Activated T-helper 17 cell treated with anti-CD3 and anti-CD28 coated beads, Interleukin-2, amount 50 U/mL, for 72 hours (primary cell): ENCODE measurements at regions not wholly inside any gene's neighbourhood (a gene's known extent, or its start where the extent isn't known, plus 50 kb on each side); places are given as distances from the start of the nearest gene placed in this dataset.

Experiments
- ATAC-seq: fragments of 150-1000 bp; cut with Tn5 transposase; replicated peaks from 2 replicates; pipeline ENCODE4 v1.10.0; 2021; ENCODE audit warnings: mild to moderate bottlenecking, moderate library complexity
- H3K27ac Mint-ChIP-seq: one replicate; pipeline ENCODE4 v1.8.0; 2022; ENCODE audit warnings: mixed read lengths
- H3K27me3 Mint-ChIP-seq: one replicate; pipeline ENCODE4 v1.8.0; 2022; ENCODE audit warnings: mixed read lengths
- H3K36me3 Mint-ChIP-seq: one replicate; pipeline ENCODE4 v1.8.0; 2022; ENCODE audit warnings: low read depth, mild to moderate bottlenecking, mixed read lengths
- H3K4me1 Mint-ChIP-seq: one replicate; pipeline ENCODE4 v1.8.0; 2022; ENCODE audit warnings: mixed read lengths
- H3K4me3 Mint-ChIP-seq: one replicate; pipeline ENCODE4 v1.8.0; 2022; ENCODE audit warnings: mild to moderate bottlenecking, mixed read lengths
- H3K9me3 Mint-ChIP-seq: one replicate; pipeline ENCODE4 v1.8.0; 2022; ENCODE audit warnings: mixed read lengths

DNA sequence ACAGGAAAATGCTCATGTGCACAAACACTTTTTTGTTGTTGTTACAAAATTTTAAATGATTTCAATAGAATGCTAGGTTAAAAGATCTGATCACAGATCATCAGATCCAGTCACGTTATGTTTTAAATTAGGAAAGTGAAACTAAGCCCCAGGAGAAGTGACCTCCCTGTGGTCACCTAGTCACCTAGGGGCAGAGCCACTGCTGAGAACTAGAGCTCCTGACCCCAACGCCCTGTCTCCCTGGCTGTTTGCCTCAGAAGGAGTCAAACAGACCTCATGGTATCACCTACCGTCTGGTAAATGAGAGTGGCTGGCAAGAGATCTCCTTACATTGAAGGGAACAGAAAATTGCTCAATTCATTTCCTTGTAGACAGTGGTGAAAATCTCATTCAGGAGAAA, 447.3 kb downstream of the ADRA2A start:
- no peaks in the 10 kb centered on the region for H3K36me3 Mint-ChIP-seq
- ATAC-seq = no peak
- no peak overlapping the region for H3K27ac Mint-ChIP-seq
- peaks cover 14% of the 10 kb centered on the region for H3K27me3 Mint-ChIP-seq
- H3K4me1 Mint-ChIP-seq = no peaks in the 10 kb centered on the region
- no peak overlapping the region for H3K4me3 Mint-ChIP-seq
- H3K9me3 Mint-ChIP-seq = no peaks in the 10 kb centered on the region

DNA sequence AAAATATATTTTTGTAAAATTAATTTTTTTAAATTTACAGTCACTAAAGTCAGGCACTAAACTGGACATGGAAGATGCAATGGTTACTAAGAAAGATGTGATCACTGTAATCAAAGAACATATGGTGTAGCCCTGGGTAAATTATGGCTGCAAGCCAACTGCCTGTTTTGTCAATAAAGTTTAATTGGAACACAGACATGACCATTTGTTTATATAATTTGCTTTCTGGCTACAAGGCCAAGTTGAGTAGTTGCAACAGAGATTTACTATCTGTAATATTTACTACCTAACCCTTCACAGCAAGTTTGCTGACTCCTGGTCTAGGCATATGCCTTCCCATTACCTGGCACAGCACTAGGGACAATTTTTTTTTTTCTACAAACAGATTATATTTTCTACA, 448.9 kb downstream of the ADRA2A start:
- Mint-ChIP-seq H3K4me3 (no peak overlapping the region), H3K9me3 (no peaks in the 10 kb centered on the region), H3K36me3 (no peaks in the 10 kb centered on the region), H3K4me1 (no peaks in the 10 kb centered on the region), H3K27ac (no peak overlapping the region), H3K27me3 (peaks cover 12% of the 10 kb centered on the region)
- no peak for ATAC-seq

DNA sequence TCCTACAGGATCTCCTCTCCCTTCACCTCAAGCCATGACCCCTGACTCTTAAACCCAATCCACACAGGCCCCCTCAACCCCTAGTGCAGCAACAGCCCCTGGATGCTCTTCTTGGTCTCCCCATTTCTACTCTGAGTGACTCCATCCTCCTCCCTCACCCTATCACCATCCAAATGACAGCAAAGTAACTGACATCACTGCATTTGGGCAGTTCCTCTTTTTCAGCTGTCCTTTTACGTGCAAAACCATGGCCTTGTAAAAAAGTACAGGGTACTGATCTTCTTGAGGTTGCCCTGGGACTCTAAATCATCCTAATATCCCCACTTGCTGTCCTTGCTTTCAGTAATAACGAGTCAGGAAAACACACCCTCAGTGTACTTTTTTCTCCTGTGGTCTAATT, 454.9 kb downstream of the ADRA2A start:
- H3K9me3 Mint-ChIP-seq = no peaks in the 10 kb centered on the region
- no peaks in the 10 kb centered on the region for H3K36me3 Mint-ChIP-seq
- H3K4me1 Mint-ChIP-seq = no peaks in the 10 kb centered on the region
- no peak overlapping the region for H3K27ac Mint-ChIP-seq
- H3K27me3 Mint-ChIP-seq = peaks cover 27% of the 10 kb centered on the region
- no peak overlapping the region for H3K4me3 Mint-ChIP-seq
- ATAC-seq = no peak

DNA sequence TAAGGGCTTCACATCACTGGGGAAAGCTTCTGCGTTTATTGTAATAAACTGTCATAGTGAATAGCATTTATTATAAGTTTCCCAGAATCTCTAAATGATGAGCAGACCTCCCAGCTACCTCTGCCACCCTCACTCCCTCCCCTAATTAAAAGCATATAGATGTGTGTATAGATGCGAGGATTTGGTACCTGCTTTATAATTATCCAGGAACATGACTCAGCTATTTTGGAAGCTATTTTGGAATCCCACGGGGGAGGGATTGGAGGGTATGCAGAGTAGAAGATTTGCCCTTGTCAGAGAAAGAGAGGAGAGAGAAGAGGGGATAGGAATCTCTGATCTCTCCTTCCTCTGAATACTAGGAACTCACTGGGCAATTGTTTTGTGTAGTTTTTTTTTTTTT, 455.3 kb downstream of the ADRA2A start:
- Mint-ChIP-seq H3K4me3 (no peak overlapping the region), H3K9me3 (no peaks in the 10 kb centered on the region), H3K4me1 (no peaks in the 10 kb centered on the region), H3K27ac (no peak overlapping the region), H3K27me3 (peaks cover 22% of the 10 kb centered on the region), H3K36me3 (no peaks in the 10 kb centered on the region)
- ATAC-seq = no peak

DNA sequence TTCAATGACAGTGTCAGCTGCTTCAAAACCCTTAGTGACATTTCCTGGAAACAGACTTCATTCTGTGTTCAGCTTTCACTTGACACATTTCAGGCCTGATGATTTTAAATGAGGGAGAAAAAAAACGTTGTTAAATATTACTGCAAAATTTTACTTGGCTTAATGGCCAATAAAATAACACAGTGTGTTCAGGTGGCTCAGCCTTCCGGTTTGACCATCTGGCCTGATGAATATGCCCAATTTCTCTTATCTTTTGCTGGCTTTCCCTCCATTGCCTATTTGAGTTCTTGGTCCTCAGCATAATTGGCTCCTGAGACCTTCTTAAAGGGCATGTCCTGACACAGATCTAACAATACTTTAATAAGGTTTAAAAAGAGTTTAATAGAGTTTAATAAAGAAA, 462.4 kb downstream of the ADRA2A start:
- Mint-ChIP-seq H3K4me1 (no peaks in the 10 kb centered on the region), H3K27me3 (peaks cover 20% of the 10 kb centered on the region), H3K9me3 (no peaks in the 10 kb centered on the region), H3K27ac (no peak overlapping the region), H3K4me3 (no peak overlapping the region), H3K36me3 (no peaks in the 10 kb centered on the region)
- no peak for ATAC-seq

DNA sequence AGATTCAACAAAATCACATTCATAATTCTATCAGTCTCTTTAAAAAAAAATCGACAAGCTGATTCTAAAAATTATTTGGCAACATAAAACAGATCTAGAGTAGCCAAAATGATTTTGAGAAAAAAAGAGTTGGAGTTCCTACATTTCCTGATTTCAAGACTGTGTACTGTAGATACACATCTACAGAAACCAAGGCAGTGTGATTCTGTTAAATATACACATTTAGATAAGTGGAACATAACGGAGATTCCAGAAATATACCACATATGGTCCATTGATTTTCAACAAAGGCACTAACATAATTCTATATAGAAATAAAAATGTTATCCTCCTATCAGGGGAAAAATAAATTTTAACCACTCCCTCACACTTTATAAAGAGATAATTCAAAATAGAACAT, 467.0 kb downstream of the ADRA2A start:
- H3K4me3 Mint-ChIP-seq = no peak overlapping the region
- no peaks in the 10 kb centered on the region for H3K36me3 Mint-ChIP-seq

DNA sequence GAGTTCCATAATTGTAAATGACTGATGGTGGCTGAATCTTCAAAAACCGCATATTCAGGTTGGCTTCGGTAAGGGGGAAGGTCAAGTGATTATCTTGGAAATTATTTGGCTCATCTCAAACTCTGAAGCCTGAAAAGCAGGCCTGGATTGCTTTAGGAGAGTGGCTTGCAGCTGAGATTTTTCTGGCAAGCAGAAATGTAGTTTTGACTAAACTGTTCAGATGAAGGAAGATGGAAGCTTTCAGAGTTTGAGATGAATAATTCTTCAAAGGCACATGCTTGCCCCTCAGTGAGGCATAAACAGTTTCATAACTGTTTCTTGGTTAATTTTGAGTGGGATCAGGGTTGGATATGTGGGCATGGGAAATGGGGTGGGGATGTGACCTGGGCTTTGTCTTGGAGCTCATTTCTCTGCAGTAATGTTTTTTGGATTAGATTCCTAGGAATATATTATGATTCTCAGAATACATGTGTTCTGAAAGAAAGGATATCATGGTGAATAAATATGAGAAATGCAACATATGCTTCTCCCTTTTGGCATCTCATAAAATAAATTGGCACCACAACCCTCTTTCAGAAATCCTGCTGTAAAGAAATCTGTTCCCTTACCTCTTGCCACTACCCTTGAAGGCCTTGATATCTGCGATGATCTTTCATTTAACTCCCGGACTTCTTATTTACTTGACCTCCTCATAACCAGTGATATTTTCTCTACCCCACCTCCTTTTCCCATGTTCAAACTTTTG, 469.2 kb downstream of the ADRA2A start:
- no peaks in the 10 kb centered on the region for H3K36me3 Mint-ChIP-seq
- H3K4me3 Mint-ChIP-seq = no peak overlapping the region
- H3K27ac Mint-ChIP-seq = no peak overlapping the region
- no peaks in the 10 kb centered on the region for H3K27me3 Mint-ChIP-seq
- no peaks in the 10 kb centered on the region for H3K9me3 Mint-ChIP-seq
- ATAC-seq = no peak
- no peaks in the 10 kb centered on the region for H3K4me1 Mint-ChIP-seq

More for the DNA sequence above, 467.0 kb downstream of the ADRA2A start:
- H3K27ac Mint-ChIP-seq = no peak overlapping the region
- no peaks in the 10 kb centered on the region for H3K9me3 Mint-ChIP-seq
- no peak for ATAC-seq
- no peaks in the 10 kb centered on the region for H3K4me1 Mint-ChIP-seq
- H3K27me3 Mint-ChIP-seq = peaks cover 5% of the 10 kb centered on the region

DNA sequence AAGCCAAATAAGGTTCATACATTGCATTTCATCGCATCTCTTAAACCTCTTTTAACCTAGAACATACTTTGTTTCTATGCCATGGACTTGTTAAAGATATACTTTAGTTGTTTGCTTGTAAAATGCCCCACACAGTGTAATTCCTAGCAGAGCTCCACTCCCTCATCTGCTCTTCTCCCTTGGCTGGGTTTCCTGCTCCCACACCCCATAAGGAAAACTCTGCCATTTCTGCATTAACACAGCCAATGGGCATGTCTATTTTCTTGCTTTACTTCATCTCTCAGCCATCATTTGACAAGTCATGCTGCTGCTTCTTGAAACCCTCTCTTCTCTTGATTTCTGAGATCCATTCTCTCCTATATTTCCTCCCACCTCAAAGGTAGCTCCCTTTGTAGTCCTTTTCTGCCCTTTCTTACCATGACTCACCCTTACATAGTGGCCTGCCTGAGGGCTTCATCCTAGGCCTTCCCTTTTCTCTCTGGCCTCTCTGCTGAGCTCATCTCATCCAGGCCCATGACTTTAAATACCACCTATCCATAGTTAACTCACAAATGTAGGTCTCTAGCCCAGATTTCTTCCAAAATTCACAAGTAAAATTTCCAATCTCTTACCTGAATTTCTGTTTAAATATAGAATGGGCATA, 471.4 kb downstream of the ADRA2A start:
- ATAC-seq = no peak

DNA sequence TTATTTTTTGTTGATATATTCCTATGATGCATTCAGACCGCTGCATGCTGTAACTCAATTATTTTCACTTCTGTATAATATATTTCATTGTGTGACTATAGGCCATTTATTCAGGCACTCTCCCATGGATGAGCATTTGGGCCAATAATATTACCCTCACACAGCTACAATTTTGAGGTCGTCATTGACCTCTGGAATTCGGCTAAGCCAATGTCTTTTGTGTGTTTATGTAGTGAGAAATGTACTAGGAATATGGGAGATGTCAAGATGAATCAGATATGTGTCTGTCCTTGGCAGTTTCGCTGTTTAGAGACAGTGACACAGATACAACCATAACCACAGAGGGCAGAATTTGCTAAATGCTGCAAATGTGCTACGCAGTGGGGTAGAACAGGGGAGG, 474.2 kb downstream of the ADRA2A start:
- Mint-ChIP-seq H3K27me3 (no peaks in the 10 kb centered on the region), H3K36me3 (no peaks in the 10 kb centered on the region), H3K4me3 (no peak overlapping the region), H3K9me3 (no peaks in the 10 kb centered on the region), H3K4me1 (no peaks in the 10 kb centered on the region), H3K27ac (no peak overlapping the region)
- ATAC-seq = no peak

More for the DNA sequence above, 471.4 kb downstream of the ADRA2A start:
- Mint-ChIP-seq H3K27ac (no peak overlapping the region), H3K27me3 (no peaks in the 10 kb centered on the region), H3K36me3 (no peaks in the 10 kb centered on the region), H3K4me3 (no peak overlapping the region), H3K9me3 (no peaks in the 10 kb centered on the region), H3K4me1 (no peaks in the 10 kb centered on the region)

DNA sequence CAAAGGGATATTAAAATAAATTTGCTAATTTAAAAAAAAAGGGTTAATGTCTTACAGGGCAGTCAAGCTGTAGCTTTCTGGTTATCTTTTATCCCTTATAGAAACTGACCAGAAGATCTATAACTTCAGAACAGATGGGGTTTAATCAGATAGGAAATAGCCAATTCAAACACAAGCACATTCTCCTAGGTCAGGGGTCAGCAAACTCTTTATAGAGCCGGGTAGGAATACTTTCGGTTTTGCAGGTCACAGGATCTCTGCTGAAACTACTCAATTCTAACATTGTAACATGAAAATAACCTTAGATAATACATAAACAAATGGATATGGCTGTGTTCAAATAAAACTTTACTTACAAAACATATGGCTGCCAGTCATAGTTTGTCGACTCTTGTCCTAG, 479.8 kb downstream of the ADRA2A start:
- Mint-ChIP-seq H3K27me3 (peaks cover 9% of the 10 kb centered on the region), H3K4me3 (no peak overlapping the region), H3K4me1 (no peaks in the 10 kb centered on the region), H3K27ac (no peak overlapping the region), H3K9me3 (no peaks in the 10 kb centered on the region), H3K36me3 (no peaks in the 10 kb centered on the region)
- no peak for ATAC-seq

DNA sequence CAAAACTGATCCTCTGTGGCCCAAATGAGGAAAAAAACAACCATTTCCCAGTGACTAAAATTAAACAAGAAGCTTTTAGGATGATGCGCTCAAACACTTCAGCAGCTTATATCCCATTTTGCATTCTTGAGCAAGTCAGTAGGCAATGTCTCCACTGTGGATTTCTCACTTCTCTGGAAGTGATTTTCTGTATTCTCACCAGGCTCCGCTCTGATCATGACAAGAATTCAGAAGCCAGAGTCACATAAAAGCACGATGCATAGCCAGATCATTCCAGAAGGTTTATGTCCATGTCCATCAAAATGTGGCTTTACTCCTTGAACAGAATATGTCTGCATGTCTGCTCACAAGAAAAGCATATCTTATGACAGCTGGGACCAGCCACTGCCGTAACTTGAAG, 481.4 kb downstream of the ADRA2A start:
- Mint-ChIP-seq H3K9me3 (no peaks in the 10 kb centered on the region), H3K36me3 (no peaks in the 10 kb centered on the region), H3K27me3 (peaks cover 11% of the 10 kb centered on the region), H3K27ac (no peak overlapping the region), H3K4me3 (no peak overlapping the region), H3K4me1 (no peaks in the 10 kb centered on the region)
- ATAC-seq = no peak

DNA sequence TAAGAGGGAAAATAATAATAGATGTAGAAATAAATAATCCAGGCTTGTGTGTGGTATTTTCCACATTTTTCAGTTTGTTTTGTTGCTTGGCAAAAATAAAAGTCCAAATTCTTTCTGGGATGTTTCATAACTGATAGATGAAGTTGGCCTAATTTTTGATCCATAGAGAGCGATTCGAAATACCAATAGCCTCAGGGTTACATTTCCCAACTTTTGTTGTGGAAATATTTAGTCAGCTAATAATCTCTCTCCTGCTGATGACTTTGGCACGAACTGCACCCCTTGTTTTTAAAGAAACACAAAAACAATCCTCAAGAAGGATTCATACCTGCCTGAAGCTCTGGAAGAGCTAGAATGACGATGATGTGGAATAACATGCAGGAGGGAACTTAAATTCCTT, 483.2 kb downstream of the ADRA2A start:
- no peak for ATAC-seq
- Mint-ChIP-seq H3K4me1 (no peaks in the 10 kb centered on the region), H3K27me3 (peaks cover 16% of the 10 kb centered on the region), H3K9me3 (no peaks in the 10 kb centered on the region), H3K27ac (no peak overlapping the region), H3K36me3 (no peaks in the 10 kb centered on the region), H3K4me3 (no peak overlapping the region)

DNA sequence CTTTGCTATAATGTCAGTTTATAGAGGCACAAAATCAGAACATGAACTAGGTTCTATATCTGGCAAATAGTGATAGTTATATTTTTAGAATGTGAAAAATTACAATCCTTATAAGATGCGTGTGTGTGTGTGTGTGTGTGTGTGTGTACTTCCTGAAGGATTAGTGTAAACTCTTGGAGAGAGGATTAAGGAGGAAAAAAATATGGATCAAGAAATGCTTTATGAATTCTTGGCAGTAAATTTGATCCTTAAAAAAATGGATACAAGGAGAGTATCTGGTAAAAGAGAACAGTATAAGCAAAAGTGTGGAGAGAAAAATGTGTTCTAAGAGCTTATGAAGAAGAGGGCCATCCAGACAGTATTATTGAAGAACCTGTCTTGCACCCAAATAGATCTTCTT, 484.3 kb downstream of the ADRA2A start:
- H3K27me3 Mint-ChIP-seq = peaks cover 16% of the 10 kb centered on the region
- no peak for ATAC-seq
- H3K9me3 Mint-ChIP-seq = no peaks in the 10 kb centered on the region
- no peaks in the 10 kb centered on the region for H3K36me3 Mint-ChIP-seq
- H3K4me1 Mint-ChIP-seq = no peaks in the 10 kb centered on the region
- no peak overlapping the region for H3K4me3 Mint-ChIP-seq
- H3K27ac Mint-ChIP-seq = no peak overlapping the region

DNA sequence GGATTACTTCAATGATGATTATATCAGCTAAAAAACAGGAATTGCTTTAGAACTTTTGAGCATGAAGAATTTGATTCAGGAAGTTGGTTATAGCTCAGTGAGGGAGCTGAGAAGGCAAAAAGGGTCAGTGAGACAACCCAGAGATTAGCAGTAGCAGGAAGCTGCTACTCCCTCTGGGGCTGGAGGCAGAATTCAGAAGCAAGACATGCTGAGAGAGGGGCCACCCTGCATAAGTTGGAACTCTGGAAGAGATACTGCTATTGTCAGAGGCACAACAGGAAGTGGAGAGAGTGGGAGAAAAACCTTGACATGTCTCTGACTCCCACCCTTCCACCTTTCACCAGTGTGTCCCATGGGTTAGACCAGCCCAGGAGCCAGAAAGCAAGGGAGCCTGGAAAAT, 488.7 kb downstream of the ADRA2A start:
- no peaks in the 10 kb centered on the region for H3K9me3 Mint-ChIP-seq
- peaks cover 9% of the 10 kb centered on the region for H3K27me3 Mint-ChIP-seq
- no peak overlapping the region for H3K27ac Mint-ChIP-seq
- H3K36me3 Mint-ChIP-seq = no peaks in the 10 kb centered on the region
- no peak for ATAC-seq
- no peak overlapping the region for H3K4me3 Mint-ChIP-seq
- no peaks in the 10 kb centered on the region for H3K4me1 Mint-ChIP-seq

DNA sequence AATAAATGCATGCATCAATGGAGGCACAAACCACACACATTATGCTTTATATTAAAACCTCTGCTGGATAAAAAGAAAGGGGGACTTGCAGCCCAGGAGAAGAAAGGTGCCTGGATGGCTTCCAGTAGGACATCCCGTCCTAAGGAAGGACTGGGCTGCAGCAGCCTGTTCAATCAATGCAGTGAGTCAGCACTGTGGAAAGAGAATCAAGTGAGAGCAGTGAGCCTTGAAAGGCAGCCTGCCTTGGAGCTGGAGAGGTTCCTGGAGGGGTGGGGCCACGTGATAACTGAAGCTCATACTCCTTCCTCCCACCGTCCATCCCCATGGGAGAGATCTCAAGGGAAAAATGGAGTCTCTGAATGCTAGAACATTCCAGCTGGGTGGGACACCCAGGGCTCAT, 501.2 kb downstream of the ADRA2A start:
- Mint-ChIP-seq H3K27me3 (peaks cover 22% of the 10 kb centered on the region), H3K4me1 (no peaks in the 10 kb centered on the region), H3K4me3 (no peak overlapping the region), H3K27ac (no peak overlapping the region), H3K9me3 (no peaks in the 10 kb centered on the region), H3K36me3 (no peaks in the 10 kb centered on the region)
- ATAC-seq = no peak
